AG08396 (cell line): ENCODE measurements at regions not wholly inside any gene's neighbourhood (a gene's known extent, or its start where the extent isn't known, plus 50 kb on each side); places are given as distances from the start of the nearest gene placed in this dataset.
"Not testable (repeated sequence)": the region's sequence is repeated elsewhere in the genome, so short reads cannot be mapped to it uniquely, and the experiment has no call there.

ENCODE experiments used
- DNase-seq: peaks from one replicate; pipeline ENCODE4 v3.0.0; 2012; ENCODE audit warnings: low spot score, mixed read lengths

- no peak for DNase-seq
These were observed 74.6 kb downstream of the UTRN start for GRCh38 chr6:144359783-144360182.

GRCh38 chr6:144360401-144360800, 75.3 kb downstream of the UTRN start:
- no peak for DNase-seq

DNA sequence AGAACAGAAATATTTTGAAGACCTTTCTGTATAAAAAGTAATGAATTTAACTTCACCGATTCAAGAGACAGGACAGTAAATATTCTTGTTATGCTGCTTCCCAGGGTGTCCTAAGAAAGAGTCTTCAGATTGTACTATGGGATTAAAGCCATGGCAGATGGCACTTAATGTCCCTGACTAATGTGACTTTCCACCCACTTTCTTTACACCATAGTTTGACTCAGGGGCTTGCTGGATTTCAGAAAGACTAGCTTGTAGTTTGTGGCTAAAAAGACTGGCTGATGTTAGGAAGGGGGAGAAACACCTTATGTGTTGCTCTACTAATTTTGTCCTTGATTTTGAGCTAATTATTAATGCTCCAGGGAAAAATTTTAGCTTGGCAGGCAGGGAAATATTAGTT, 75.9 kb downstream of the UTRN start:
- DNase-seq, result no peak

DNA sequence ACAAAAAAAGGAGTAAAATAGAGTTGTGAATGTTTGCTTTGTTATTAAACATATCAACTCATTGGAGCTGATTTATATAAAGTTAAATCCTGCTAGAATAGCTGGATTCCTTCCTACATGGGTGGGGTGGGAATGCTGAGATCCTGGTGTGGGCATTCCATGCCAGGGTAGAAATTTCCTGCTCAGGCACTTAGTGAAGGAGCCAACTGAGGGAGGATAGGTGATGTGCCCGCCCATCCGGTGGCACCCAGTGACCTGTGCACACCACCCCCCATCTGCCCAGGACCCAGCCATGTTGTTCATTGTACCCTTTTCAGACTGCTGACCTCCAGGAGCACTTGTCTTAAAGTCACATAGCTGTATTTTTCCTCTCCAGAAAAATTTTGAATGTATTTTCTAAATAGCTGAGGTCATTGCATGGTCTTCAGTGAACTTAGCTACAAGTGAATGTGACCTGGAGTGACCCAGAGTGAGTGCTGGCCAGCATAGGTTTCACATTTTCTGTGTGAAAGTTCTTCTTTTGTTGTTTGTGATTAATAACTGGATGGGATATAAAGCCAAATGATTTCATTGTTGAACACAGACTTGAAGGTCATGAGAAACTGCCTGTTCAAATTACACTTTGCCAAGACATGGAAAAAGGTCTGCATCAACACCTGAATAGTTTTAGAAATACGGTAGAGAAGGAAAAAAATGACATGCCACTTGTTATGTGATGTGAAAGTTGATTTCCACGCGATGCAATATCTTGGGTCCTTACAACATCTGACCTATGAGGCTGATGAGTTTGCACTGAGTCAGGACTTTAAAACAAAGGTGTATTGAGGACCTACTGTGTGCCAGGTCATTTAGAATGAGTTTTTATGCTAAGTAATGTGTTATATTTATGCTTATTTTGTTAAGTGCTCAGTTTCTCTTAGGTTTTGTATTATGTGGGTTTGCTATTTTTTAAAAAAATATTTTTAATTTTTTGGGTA, 77.2 kb downstream of the UTRN start:
- no peak for DNase-seq

DNA sequence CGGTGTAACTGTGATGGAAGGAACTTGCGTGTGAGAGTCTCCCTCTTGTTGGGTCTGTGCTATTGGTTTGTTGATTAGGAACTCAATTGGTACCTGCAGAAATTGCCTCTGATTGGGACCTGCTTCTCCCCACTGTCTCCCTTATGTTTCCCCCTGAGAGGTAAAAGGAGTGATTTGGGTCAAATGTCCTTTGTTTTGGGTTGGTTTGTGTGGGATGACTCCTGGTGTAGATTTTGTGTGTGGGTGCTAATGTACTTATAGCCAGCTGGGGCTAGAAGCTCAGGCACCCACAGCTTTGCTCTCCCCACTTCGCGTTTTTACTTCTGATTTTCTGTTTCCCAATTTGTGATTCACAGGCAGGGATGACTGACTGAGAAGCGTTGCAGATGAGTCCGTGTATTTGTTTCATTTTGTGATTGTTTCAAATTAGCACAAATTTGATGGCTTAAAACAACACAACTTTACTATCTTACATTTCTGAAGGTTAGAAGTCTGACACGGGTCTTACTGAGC, 79.1 kb downstream of the UTRN start:
- no peak for DNase-seq

DNA sequence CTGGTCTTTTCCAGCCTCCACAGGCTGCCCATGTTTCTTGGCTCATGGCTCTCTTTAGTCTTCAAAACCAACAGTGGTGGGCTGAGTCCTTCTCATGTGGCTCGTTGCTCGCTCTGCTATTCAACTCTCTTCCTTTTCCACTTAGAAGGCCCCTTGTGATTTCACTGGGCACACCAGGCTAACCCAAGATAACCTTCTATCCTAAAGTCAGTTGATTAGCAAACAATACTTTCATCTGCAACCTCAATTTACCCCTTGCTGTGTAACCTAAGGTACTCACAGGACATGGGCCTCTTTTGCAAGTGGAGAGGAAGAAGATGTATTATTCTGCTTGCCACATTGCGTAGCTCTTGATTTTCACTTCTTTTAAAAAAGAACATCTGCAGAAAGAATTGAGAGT, 79.6 kb downstream of the UTRN start:
- DNase-seq, result no peak

DNA sequence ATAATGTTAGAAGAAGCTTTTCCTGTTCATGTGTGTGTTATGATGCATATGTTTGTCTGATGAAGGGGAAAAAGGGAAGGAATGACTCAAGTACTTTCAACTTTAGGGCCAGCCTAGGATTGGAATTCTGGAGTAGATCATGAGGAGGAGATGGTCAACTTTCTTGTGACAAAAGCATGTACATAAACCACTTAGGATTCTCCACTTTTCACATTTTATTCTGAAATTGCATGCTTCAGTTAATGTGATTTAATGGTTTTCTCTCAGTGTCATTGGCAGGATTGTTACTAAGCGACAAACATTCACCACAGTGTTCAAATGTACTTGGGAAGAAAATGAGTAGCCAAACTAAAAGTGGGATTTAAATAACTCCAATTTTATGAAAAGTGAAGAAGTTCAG, 80.1 kb downstream of the UTRN start:
- DNase-seq, result no peak

- not testable (repeated sequence) for DNase-seq
These were observed 84.6 kb downstream of the UTRN start for GRCh38 chr6:144369696-144370095.

GRCh38 chr6:144372116-144372515, 87.0 kb downstream of the UTRN start:
- no peak for DNase-seq

- no peak for DNase-seq
These were observed 87.8 kb downstream of the UTRN start for GRCh38 chr6:144372611-144373594.

DNA sequence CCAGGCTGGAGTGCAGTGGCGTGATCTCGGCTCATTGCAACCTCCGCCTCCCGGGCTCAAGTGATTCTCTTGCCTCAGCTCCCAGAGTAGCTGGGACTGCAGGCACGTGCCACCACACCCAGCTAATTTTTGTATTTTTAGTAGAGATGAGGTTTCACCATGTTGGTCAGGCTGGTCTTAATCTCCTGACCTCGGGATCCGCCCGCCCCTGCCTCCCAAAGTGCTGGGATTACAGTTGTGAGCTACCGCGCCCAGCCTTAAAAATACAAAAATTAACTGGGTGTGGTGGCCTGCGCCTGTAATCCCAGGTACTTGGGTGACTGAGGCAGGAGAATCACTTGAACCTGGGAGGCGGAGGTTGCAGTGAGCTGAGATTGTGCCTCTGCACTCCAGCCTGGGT, 89.4 kb downstream of the UTRN start:
- not testable (repeated sequence) for DNase-seq

GRCh38 chr6:144377586-144378210, 92.6 kb downstream of the UTRN start:
- DNase-seq, result peak; percentile 52

GRCh38 chr6:144378437-144378836, 93.3 kb downstream of the UTRN start:
- no peak for DNase-seq

DNA sequence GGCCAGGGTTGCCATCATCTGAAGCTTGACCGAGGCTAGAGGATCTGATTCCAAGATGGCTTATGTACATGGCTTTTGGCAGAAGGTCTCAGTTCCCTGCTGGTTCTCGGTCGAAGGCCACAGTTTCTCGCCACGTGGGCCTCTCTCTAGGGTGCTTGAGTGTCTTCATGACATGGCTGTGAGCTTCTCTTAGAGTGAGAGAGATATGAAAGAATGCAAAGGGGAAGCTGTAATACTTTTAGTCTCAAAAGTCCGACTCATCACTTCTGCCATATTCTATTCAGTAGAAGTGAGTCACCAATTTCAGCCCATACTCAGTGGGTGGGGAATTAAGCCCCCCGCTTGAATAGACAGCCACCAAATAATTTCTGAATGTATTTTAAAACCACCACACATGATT, 94.2 kb downstream of the UTRN start:
- DNase-seq, result no peak

GRCh38 chr6:144381499-144381898, 96.4 kb downstream of the UTRN start:
- DNase-seq, result not testable (repeated sequence)

GRCh38 chr6:144383336-144383735, 98.2 kb downstream of the UTRN start:
- DNase-seq, result no peak

- DNase-seq, result no peak
These were observed 99.3 kb downstream of the UTRN start for GRCh38 chr6:144384427-144384826.

DNA sequence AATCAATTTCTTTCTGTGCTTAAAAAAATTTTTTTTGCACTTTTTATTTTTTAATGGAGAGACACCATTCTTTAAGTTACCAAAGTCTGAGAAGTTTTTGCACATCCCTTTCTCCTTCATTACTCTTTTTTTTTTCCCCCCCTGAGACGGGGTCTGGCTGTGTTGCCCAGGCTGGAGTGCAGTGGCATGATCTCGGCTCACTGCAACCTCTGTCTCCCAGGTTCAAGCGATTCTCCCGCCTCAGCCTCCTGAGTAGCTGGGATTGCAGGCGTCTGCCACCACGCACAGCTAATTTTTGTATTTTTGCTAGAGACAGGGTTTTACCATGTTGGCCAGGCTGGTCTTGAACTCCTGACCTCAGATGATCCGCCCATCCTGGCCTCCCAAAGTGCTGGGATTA, 104.3 kb downstream of the UTRN start:
- DNase-seq, result not testable (repeated sequence)

DNA sequence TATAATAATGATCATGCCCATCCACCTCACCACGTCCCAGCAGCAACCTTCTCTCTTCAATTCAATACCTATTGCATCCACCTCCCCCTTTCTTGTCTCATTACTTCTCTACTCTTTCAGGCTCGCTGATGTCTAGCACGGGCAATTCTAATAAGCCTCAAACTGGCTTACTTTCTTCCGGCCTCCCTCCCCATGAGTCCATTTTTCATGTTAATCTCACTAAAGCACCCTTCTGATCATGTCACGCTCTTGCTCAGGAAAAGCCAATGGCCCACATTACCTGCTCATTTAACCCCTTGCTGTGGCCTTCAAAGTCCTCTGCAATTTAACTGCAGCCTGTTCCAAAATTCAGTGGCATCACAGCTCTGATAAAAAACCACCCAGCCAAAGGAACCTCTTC, 105.1 kb downstream of the UTRN start:
- no peak for DNase-seq

GRCh38 chr6:144390886-144391285, 105.8 kb downstream of the UTRN start:
- DNase-seq, result no peak

DNA sequence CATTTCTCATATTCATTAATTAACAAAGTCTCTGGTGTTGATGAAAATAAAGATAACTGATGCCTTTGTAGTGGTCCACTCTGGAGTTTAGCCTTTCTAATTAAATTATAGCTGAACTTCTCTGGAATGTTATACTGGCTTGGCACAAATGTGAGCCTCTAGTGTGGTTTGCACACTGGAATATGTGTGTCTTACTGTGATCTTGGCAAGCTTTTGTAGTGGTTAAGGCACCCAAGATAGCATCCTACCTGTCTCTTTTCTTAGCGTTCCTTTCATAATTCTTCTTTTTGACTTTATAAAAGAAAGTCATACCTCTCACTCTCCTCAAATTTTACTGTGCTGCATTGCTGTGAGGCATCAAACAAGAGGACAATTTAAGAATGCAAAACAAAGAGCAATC, 107.4 kb downstream of the UTRN start:
- DNase-seq, result no peak

DNA sequence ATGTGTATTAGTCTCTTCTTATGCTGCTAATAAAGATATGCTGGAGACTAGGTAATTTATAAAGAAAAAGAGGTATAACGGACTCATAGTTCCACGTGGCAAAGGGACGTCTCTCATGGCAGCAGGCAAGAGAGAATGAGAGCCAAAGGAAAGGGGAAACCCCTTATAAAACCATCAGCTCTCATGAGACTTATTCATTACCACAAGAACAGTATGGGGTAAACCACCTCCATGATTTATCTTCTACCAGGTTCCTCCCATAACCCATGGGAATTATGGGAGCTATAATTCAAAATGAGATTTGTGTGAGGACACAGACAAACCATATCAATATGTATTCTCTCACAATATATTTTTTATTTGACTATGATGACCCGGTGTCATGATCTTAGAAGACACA, 109.1 kb downstream of the UTRN start:
- DNase-seq, result no peak
